ENCODE measurements at regions not wholly inside any gene's neighbourhood (a gene's known extent, or its start where the extent isn't known, plus 50 kb on each side); places are given as distances from the start of the nearest gene placed in this dataset.

GRCh38 chrX:39952989-39953388 is 144.8 kb downstream of the BCOR start:
- TF ChIP-seq CTCF (IDR thresholded peaks at IDR 0.05): no peak
- no peak for TF ChIP-seq EP300 (IDR thresholded peaks at IDR 0.05)
